Activated CD4-positive, alpha-beta T cell treated with anti-CD3 and anti-CD28 coated beads, Interleukin-2, amount 10 ng/mL, durations not matched to agents 7 days and 5 days (primary cell): ENCODE measurements at regions not wholly inside any gene's neighbourhood (a gene's known extent, or its start where the extent isn't known, plus 50 kb on each side); places are given as distances from the start of the nearest gene placed in this dataset.
"Not testable (repeated sequence)": the region's sequence is repeated elsewhere in the genome, so short reads cannot be mapped to it uniquely, and the experiment has no call there.

Experiments used
- CTCF ChIA-PET: fragments of 350-600 bp; sonication (Branson Sonifier 250); formaldehyde crosslinking; loops from one replicate; lab custom pipeline; 2021; ENCODE audit warnings: antibody characterized with exemption; lab: Charles Lee
- POLR2A ChIA-PET: fragments of 350-600 bp; sonication (Branson Sonifier 250); formaldehyde crosslinking; loops from one replicate; lab custom pipeline; 2021; ENCODE audit warnings: antibody characterized with exemption; lab: Charles Lee
- DNase-seq: peaks from one replicate; pipeline ENCODE4 v3.0.0-alpha.2; 2020
- H3K27ac Mint-ChIP-seq: one replicate; pipeline ENCODE4 v1.8.0; 2021; ENCODE audit warnings: mild to moderate bottlenecking, moderate library complexity, mixed read lengths
- H3K27me3 Mint-ChIP-seq: one replicate; pipeline ENCODE4 v1.8.0; 2021; ENCODE audit warnings: mixed read lengths
- H3K36me3 Mint-ChIP-seq: one replicate; pipeline ENCODE4 v1.8.0; 2021; ENCODE audit warnings: low read depth, mixed read lengths
- H3K4me1 Mint-ChIP-seq: one replicate; pipeline ENCODE4 v1.8.0; 2021; ENCODE audit warnings: mixed read lengths
- H3K4me3 Mint-ChIP-seq: one replicate; pipeline ENCODE4 v1.8.0; 2021; ENCODE audit warnings: mild to moderate bottlenecking, moderate library complexity, mixed read lengths
- H3K9me3 Mint-ChIP-seq: one replicate; pipeline ENCODE4 v1.8.0; 2021; ENCODE audit warnings: mixed read lengths

DNA sequence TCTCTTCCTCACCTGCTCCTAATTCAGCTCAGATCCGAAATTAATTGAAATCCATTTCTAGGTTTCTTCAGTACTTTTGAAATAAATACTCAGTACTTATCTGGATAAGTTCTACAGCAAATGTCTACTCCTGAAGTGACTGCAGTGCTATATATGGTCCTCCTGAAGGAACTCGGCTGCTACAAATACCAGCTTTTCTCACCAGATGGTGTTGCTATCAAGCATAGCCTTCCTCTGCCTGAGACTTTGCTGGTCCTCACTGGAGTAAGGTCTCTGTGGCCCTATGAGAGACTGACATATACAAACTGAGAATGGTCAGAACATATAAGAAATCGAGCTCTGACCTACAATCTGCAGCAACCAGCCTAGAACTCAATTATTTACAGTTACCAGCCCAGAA, 161.6 kb downstream of the NDFIP2 start:
- H3K4me3 Mint-ChIP-seq, result no peak overlapping the region
- no peaks in the 10 kb centered on the region for H3K4me1 Mint-ChIP-seq
- no peak for DNase-seq
- peaks cover 13% of the 10 kb centered on the region for H3K27me3 Mint-ChIP-seq
- ChIA-PET POLR2A (no interaction called here), CTCF (no interaction called here)
- no peaks in the 10 kb centered on the region for H3K36me3 Mint-ChIP-seq
- H3K27ac Mint-ChIP-seq, result no peak overlapping the region
- no peaks in the 10 kb centered on the region for H3K9me3 Mint-ChIP-seq

DNA sequence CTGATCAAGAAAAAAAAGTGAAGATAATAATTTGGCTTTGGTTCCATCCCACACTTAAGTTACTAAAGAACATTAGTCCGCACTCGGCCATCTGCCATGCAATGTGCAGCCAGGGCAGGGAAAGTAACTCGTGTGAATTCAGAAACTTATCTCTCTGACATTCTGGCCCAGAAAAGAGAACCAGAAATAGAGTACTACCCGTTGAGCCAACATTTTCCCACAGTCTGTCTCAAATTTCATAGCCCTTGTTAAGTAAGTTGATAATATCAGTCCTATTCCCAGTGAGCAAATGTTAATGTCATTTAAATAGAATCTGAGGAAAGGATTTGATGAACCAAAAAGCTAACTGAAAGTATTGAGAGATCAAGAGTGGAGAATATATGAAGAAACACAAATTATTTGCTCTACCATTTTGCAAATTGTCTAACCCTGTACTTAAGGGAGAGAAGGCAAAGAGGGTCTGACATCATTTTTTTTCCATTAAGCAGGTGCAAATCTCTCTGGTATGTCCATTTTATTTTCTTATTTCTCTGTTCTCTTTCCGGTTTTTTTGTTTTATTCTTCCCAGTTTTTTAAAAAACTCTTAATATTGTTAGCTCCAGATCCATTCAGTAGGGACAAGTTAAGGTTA, 156.3 kb downstream of the NDFIP2 start:
- Mint-ChIP-seq H3K36me3 (no peaks in the 10 kb centered on the region), H3K9me3 (no peaks in the 10 kb centered on the region), H3K27me3 (peaks cover 13% of the 10 kb centered on the region), H3K4me1 (no peaks in the 10 kb centered on the region), H3K27ac (no peak overlapping the region), H3K4me3 (no peak overlapping the region)
- CTCF ChIA-PET, result no interaction called here
- no peak for DNase-seq
- POLR2A ChIA-PET, result no interaction called here

DNA sequence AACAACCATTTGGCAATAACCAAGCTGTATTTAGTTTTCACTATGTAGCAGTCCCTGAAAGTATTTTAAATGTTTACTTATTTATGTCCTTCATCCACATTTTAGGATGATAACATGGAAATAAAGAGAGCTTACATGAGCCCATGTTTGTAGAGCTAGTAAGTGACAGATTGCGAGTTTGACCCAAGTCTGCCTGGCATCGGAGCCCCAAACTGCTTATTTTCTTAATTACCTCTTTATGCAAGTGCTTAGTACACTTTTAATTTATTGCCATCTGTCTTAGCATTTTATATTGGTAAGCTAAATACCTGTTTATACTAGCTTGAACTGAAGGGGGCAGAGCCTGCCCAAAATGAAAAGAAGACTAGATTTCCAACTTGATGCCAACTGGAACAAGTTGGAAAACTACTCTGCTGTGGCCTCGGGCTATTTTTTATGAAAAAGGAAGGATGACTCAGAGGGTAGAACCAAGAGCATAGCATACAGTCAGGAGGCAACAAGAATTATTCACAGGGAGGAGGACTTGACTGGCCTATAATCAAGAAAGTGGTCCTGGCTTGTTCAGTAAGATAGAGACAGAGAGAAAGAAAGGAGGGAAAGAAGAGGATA, 150.2 kb downstream of the NDFIP2 start:
- no peak overlapping the region for H3K27ac Mint-ChIP-seq
- CTCF ChIA-PET, result no interaction called here
- H3K36me3 Mint-ChIP-seq, result no peaks in the 10 kb centered on the region
- H3K4me1 Mint-ChIP-seq, result no peaks in the 10 kb centered on the region
- H3K27me3 Mint-ChIP-seq, result peaks cover 7% of the 10 kb centered on the region
- DNase-seq, result no peak
- POLR2A ChIA-PET, result no interaction called here
- no peak overlapping the region for H3K4me3 Mint-ChIP-seq
- no peaks in the 10 kb centered on the region for H3K9me3 Mint-ChIP-seq

DNA sequence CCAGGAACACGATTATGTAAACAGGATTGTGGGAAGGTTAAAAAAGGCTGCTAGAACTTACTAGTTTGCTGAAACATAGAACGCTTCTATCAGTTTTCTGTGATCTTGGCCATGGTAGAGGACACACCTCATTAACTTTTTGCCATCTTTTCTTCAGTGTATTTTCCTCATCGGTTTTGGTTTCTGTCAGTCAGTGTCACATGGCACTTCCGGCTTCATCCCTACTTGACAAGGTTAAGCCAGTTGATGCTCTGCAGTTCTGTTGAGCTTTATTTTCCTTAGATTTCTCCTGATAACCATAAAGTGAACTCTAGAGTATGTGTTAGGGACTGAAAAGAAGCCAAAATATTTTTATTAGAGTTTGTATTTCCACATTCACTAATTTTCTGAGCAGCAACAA, 147.5 kb downstream of the NDFIP2 start:
- Mint-ChIP-seq H3K9me3 (no peaks in the 10 kb centered on the region), H3K4me3 (no peak overlapping the region), H3K27ac (no peak overlapping the region), H3K27me3 (peaks cover 5% of the 10 kb centered on the region), H3K4me1 (no peaks in the 10 kb centered on the region), H3K36me3 (no peaks in the 10 kb centered on the region)
- ChIA-PET POLR2A (no interaction called here), CTCF (no interaction called here)
- DNase-seq, result no peak

DNA sequence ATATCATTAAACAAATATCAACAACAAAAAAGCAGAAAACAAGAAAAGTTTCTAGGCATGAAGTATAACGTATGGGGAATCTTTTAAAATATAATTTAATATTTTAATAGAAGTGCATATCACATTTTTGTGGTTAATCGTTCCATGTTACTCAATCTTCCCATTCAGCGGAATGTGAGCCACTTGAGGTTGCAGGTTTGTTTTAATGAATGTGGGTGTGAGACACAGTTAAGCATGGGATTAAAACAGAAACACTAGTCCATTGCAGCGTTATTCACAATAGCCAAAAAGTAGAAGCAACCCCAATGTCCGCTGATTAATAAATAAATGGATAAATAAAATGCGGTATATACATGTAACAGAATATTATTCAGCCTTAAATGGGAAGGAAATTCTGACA, 146.0 kb downstream of the NDFIP2 start:
- DNase-seq, result no peak
- H3K9me3 Mint-ChIP-seq, result no peaks in the 10 kb centered on the region
- CTCF ChIA-PET, result no interaction called here
- no peaks in the 10 kb centered on the region for H3K4me1 Mint-ChIP-seq
- H3K27me3 Mint-ChIP-seq, result peaks cover 6% of the 10 kb centered on the region
- H3K4me3 Mint-ChIP-seq, result no peak overlapping the region
- no peak overlapping the region for H3K27ac Mint-ChIP-seq
- H3K36me3 Mint-ChIP-seq, result no peaks in the 10 kb centered on the region
- POLR2A ChIA-PET, result no interaction called here

DNA sequence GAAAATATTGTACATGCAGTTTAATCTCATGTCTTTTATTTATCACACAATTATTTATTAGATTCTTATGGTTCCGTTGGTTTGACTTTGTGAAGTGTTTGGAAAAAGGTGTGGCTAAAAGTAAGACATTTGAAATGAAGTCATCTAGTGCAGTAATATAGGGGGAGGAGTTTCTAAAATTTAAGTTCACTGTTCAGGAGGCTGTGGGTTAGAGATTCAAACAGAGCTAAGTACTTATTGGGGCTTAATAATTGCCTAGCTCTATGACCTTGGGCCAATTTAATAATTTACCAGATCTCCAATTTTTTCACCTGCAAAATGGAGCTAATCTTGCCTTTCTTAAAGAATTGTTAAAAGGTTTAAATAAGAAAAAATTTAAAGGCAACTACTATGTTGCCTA, 144.6 kb downstream of the NDFIP2 start:
- DNase-seq, result no peak
- Mint-ChIP-seq H3K27me3 (peaks cover 9% of the 10 kb centered on the region), H3K36me3 (no peaks in the 10 kb centered on the region), H3K27ac (no peak overlapping the region), H3K4me1 (no peaks in the 10 kb centered on the region), H3K4me3 (no peak overlapping the region), H3K9me3 (no peaks in the 10 kb centered on the region)
- ChIA-PET CTCF (no interaction called here), POLR2A (no interaction called here)

DNA sequence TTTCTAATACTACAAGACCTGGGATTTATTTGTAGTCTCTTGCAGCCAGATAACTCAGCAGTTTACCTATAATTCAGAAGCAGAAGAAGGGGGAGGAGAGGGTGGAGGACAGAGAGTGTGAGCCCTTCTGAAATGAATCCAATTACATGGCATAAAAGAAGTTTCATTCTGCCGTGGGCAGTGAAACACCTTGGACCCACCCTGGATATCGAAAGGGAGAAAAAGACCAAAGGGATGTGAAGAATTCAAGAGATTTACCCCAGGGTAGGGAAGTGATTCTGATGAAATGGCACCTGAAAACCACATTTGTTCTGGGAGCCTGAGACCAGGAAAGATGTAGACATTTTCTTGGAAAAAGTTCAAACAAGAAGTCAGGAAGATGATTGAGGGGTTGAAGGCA, 140.9 kb downstream of the NDFIP2 start:
- Mint-ChIP-seq H3K36me3 (no peaks in the 10 kb centered on the region), H3K9me3 (no peaks in the 10 kb centered on the region), H3K4me3 (no peak overlapping the region), H3K27ac (no peak overlapping the region), H3K27me3 (peaks cover 9% of the 10 kb centered on the region), H3K4me1 (no peaks in the 10 kb centered on the region)
- ChIA-PET CTCF (no interaction called here), POLR2A (no interaction called here)
- DNase-seq, result no peak

DNA sequence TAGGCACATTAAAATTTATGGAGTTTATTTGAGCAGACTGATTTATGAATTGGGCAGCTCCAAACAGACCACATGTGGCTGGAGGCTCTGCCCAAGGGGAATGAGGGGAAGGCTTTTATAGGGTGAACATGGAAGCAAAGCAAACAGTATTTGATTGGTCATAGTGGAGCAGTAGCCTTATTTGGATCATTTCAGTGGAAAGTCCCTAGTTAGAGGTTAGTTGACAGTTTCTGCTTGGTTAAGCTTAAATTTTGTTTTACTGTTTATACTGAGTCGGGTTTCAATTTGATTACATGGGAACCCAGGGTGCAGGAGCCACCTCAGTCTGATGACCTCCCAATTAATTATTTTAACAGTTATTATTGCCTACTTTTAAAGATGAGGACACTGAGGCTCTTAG, 140.5 kb downstream of the NDFIP2 start:
- H3K27me3 Mint-ChIP-seq, result peaks cover 8% of the 10 kb centered on the region
- CTCF ChIA-PET, result no interaction called here
- DNase-seq, result no peak
- no peaks in the 10 kb centered on the region for H3K36me3 Mint-ChIP-seq
- H3K9me3 Mint-ChIP-seq, result no peaks in the 10 kb centered on the region
- no peak overlapping the region for H3K27ac Mint-ChIP-seq
- H3K4me3 Mint-ChIP-seq, result no peak overlapping the region
- no peaks in the 10 kb centered on the region for H3K4me1 Mint-ChIP-seq
- POLR2A ChIA-PET, result no interaction called here

DNA sequence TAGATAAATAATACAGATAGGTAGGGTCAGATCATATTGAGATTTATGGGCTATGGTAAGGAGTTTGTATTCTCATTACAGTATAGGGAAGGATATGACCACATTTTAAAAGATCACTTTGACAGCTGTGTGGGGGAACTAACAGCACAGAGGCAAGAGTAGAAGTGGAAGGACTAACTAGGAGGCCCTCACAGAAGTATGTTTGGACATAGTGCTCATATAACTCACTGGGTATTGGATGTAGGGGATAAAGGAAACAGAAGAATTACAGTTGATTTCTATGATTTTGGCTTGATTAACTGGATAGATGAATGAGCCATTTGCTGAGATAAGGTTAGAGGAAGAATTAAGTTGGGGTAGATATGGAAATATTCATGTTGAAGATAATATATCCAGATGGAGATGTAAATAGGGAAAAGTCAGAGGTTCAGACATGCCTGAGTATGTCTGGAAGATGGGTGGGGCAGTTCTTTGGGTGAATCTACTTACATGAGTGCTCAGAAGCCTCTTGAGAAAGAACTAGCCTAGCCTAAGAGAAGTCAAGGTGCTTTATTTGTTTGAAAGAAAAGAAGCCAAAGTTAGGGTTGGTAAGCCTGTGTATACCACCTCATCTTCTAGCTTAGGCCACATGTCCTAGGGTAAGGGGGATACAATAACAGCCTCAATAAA, 133.4 kb downstream of the NDFIP2 start:
- Mint-ChIP-seq H3K4me1 (no peaks in the 10 kb centered on the region), H3K9me3 (no peaks in the 10 kb centered on the region), H3K27me3 (peaks cover 5% of the 10 kb centered on the region), H3K27ac (no peak overlapping the region), H3K4me3 (no peak overlapping the region), H3K36me3 (no peaks in the 10 kb centered on the region)
- CTCF ChIA-PET, result no interaction called here
- no peak for DNase-seq
- POLR2A ChIA-PET, result no interaction called here

DNA sequence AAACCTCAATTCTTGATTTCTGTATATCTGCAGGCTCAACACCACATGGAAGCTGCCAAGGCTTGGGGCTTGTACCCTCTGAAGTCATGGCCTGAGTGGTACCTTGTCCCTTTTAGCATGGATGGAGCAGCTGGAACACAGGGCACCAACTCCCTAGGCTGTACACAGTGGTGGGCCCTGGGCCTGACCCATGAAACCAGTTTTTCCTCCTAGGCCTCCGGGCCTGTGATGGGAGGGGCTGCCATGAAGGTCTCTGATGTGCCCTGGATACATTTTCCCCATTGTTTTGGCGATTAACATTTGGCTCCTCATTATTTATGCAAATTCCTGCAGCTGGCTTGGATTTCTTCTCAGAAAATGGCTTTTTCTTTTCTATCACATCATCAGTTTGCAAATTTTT, 131.6 kb downstream of the NDFIP2 start:
- Mint-ChIP-seq H3K27me3 (peaks cover 9% of the 10 kb centered on the region), H3K27ac (no peak overlapping the region), H3K36me3 (no peaks in the 10 kb centered on the region), H3K4me3 (no peak overlapping the region), H3K9me3 (no peaks in the 10 kb centered on the region), H3K4me1 (no peaks in the 10 kb centered on the region)
- ChIA-PET CTCF (no interaction called here), POLR2A (no interaction called here)
- no peak for DNase-seq

DNA sequence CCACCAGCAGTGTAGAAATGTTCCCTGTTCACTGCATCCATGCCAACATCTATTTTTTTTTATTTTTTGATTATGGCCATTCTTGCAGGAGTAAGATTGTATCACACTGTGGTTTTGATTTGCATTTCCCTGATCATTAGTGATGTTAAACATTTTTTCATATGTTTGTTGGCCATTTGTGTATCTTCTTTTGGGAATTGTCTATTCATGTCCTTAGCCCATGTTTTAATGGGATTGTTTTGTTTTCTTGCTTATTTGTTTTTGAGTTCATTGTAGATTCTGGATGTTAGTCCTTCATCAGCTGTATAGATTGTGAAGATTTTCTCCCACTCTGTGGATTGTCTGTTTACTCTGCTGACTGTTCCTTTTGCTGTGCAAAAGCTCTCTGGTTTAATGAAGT, 126.9 kb downstream of the NDFIP2 start:
- DNase-seq, CTCF ChIA-PET, POLR2A ChIA-PET, H3K36me3 Mint-ChIP-seq, H3K9me3 Mint-ChIP-seq, H3K4me3 Mint-ChIP-seq, H3K27ac Mint-ChIP-seq, H3K27me3 Mint-ChIP-seq, H3K4me1 Mint-ChIP-seq: not testable (repeated sequence)
